Endothelial cell of umbilical vein (primary cell): ENCODE measurements at regions not wholly inside any gene's neighbourhood (a gene's known extent, or its start where the extent isn't known, plus 50 kb on each side); places are given as distances from the start of the nearest gene placed in this dataset.

Experiments used
- BruUV-seq: library from RNA; stranded (reverse); fragments of 400-500 nt; replicated peaks from 2 replicates; lab custom pipeline; 2021; lab: Mats Ljungman, UMichigan
- CTCF ChIA-PET: fragments of 300-600, 350-600 bp; sonication (Branson Sonifier 250); formaldehyde crosslinking; loops from one replicate; lab custom pipeline; 2021; ENCODE audit warnings: antibody characterized with exemption, inconsistent platforms; lab: Charles Lee
- POLR2A ChIA-PET: fragments of 300-600, 350-600 bp; sonication (Branson Sonifier 250); formaldehyde crosslinking; loops from one replicate; lab custom pipeline; 2021; ENCODE audit warnings: antibody characterized with exemption, inconsistent platforms; lab: Charles Lee
- DNase-seq: peaks from one replicate; pipeline ENCODE4 v3.0.0-alpha.2; 2011; ENCODE audit warnings: low read depth, low spot score
- FAIRE-seq: peaks from 2 replicates; lab custom pipeline; 2011; peaks lifted over from hg19 to GRCh38; lab: Jason Lieb, UNC
- H2AFZ ChIP-seq: 2 replicates; pipeline ENCODE4 v1.6.0; 2012; ENCODE audit warnings: low read depth, low read length, control low read depth, inconsistent platforms
- H3K27ac ChIP-seq: 2 replicates; pipeline ENCODE4 v1.5.1; 2011; ENCODE audit warnings: low read depth, mild to moderate bottlenecking, control low read depth, low read length, moderate library complexity; ENCODE audit not compliant: insufficient read depth
- H3K27me3 ChIP-seq, 2 experiments: 2 replicates each; pipeline versions ENCODE4 v1.6.0 to v1.6.1; 2011; ENCODE audit warnings: low read length in 2 of 2, mixed read lengths in 1 of 2; ENCODE audit not compliant: control insufficient read depth in 2 of 2, insufficient read depth in 2 of 2
- H3K36me3 ChIP-seq, 2 experiments: 2 replicates in 1 of 2; 3 replicates in 1 of 2; pipeline ENCODE4 v1.5.1; 2011; ENCODE audit warnings: low read length in 2 of 2, mild to moderate bottlenecking in 1 of 2, moderate library complexity in 1 of 2; ENCODE audit not compliant: control insufficient read depth in 2 of 2, insufficient read depth in 2 of 2; ENCODE audit errors: extremely low read depth in 1 of 2
- H3K4me1 ChIP-seq: 3 replicates; pipeline ENCODE4 v1.5.1; 2011; ENCODE audit warnings: mild to moderate bottlenecking, low read length; ENCODE audit not compliant: control insufficient read depth, insufficient read depth; ENCODE audit errors: extremely low read depth
- H3K4me2 ChIP-seq: 2 replicates; pipeline ENCODE4 v1.6.1; 2011; ENCODE audit warnings: low read length, control low read depth, mixed read lengths; ENCODE audit not compliant: insufficient read depth
- H3K4me3 ChIP-seq, 3 experiments: fragments of 200-600 bp in 1 of 3; sonication (generic), shearing (Covaris generic) in 1 of 3; replicated peaks in 1 of 3; 2 replicates each; pipeline ENCODE4 v1.5.1; 2011 to 2016; ENCODE audit warnings: control low read depth in 3 of 3, low read length in 3 of 3, mild to moderate bottlenecking in 2 of 3, inconsistent platforms in 1 of 3, low read depth in 1 of 3, moderate library complexity in 1 of 3; ENCODE audit not compliant: insufficient read depth in 1 of 3
- H3K79me2 ChIP-seq: 2 replicates; pipeline ENCODE4 v1.6.0; 2012; ENCODE audit warnings: low read length, inconsistent platforms; ENCODE audit not compliant: control insufficient read depth, insufficient read depth
- H3K9ac ChIP-seq: replicated peaks from 2 replicates; pipeline ENCODE3; 2011; ENCODE audit warnings: low read length, control low read depth; ENCODE audit not compliant: insufficient read depth; ENCODE audit errors: extremely low read depth
- H3K9me1 ChIP-seq: replicated peaks from 3 replicates; pipeline ENCODE4 v1.6.0; 2011; ENCODE audit warnings: mild to moderate bottlenecking, low read length; ENCODE audit not compliant: control insufficient read depth, insufficient read depth; ENCODE audit errors: extremely low read depth
- H3K9me3 ChIP-seq: replicated peaks from 2 replicates; pipeline ENCODE4 v1.5.1; 2012; ENCODE audit warnings: low read length, inconsistent platforms; ENCODE audit not compliant: control insufficient read depth, insufficient read depth
- H4K20me1 ChIP-seq: replicated peaks from 2 replicates; pipeline ENCODE3; 2011; ENCODE audit warnings: mild to moderate bottlenecking, low read length; ENCODE audit not compliant: control insufficient read depth, insufficient read depth; ENCODE audit errors: extremely low read depth
- CTCF ChIP-seq, 2 donors: IDR thresholded peaks; 1 replicate in 1 of 2; 2 replicates in 1 of 2; pipeline ENCODE4 v1.5.1; 2011; ENCODE audit warnings: low read length in 2 of 2, mild to moderate bottlenecking in 2 of 2, moderate library complexity in 2 of 2, control low read depth in 1 of 2, inconsistent platforms in 1 of 2, low read depth in 1 of 2; ENCODE audit not compliant: insufficient read depth in 1 of 2; ENCODE audit errors: extremely low read depth in 1 of 2
- EZH2 ChIP-seq: IDR thresholded peaks from 2 replicates; pipeline ENCODE4 v1.6.1; 2012; ENCODE audit warnings: borderline replicate concordance, low read depth, mild to moderate bottlenecking, moderate library complexity, low read length, inconsistent platforms; ENCODE audit not compliant: severe bottlenecking
- JUN ChIP-seq: IDR thresholded peaks from 2 replicates; pipeline ENCODE4 v1.6.1; 2011; ENCODE audit warnings: borderline replicate concordance, low read depth; ENCODE audit not compliant: insufficient read length, insufficient read depth
- MYC ChIP-seq: IDR thresholded peaks from one replicate; pipeline ENCODE4 v1.6.1; 2011; ENCODE audit warnings: mild to moderate bottlenecking, low read depth, low read length
- POLR2A ChIP-seq: IDR thresholded peaks from 2 replicates; pipeline ENCODE4 v1.6.1; 2012; ENCODE audit warnings: low read depth, mild to moderate bottlenecking, control low read depth, low read length
- POLR2AphosphoS5 ChIP-seq: IDR thresholded peaks from 2 replicates; pipeline ENCODE4 v1.6.1; 2012; ENCODE audit warnings: low read depth, mild to moderate bottlenecking, control low read depth, low read length, moderate library complexity; ENCODE audit not compliant: insufficient read depth
- dilution Hi-C: fragments of 300-500 bp; cut with MboI; formaldehyde crosslinking; loops from one replicate; pipeline ENCODE4 v1.15.0; 2019; ENCODE audit warnings: low sequenced_read_pairs; ENCODE audit not compliant: extremely low pct_ligation_motif_present
- intact Hi-C: fragments of 100-400 bp; cut with micrococcal nuclease; formaldehyde crosslinking; loops from one replicate; pipeline ENCODE4 v1.10.0; 2022
- TF ChIP-seq, protein P1 (sequence below): IDR thresholded peaks from 2 replicates; pipeline ENCODE4 v1.6.1; 2011; ENCODE audit not compliant: insufficient read depth, insufficient read length

DNA sequence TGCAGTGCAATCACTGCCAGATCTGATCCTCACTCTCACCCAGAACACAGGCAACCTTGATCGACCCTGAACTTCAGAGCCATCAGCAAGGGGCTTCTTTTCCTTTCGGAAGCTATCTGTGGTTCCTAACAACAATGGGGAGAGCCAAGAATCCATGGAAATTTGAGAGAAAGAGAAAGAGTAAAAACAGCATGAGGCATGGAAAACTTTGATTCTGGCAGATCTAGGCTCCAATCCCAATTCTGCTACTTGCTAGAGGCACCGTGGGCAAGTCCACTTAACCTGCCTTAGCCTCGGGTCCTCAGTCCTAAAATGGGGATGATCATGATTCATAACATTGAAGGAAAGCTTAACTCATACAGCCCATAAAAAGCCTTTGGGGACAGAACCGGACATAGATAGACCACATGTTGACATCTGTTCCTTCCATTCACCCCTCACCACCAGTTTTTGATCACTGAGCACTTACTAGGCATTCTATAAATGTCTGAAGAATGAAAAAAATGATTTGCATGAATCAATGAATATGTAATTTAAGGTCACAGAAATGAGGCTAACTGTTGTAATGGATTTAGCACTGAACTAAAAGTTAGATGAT is 605.7 kb upstream of the CFAP20DC start:
- no peak for FAIRE-seq
- no TSS peak for BruUV-seq
- intact Hi-C loops: no loop called here

More for the DNA sequence above, 605.7 kb upstream of the CFAP20DC start:
- Histone ChIP-seq H3K4me3 (no peak overlapping the region), H2AFZ (no peak overlapping the region), H3K4me2 (no peak overlapping the region), H3K9ac (no peak overlapping the region), H3K4me1 (no peaks in the 10 kb centered on the region), H3K9me3 (no peaks in the 10 kb centered on the region), H3K27me3 (no peaks in the 10 kb centered on the region), H3K27ac (no peak overlapping the region), H4K20me1 (no peaks in the 10 kb centered on the region), H3K79me2 (no peaks in the 10 kb centered on the region), H3K9me1 (no peaks in the 10 kb centered on the region), H3K36me3 (no peaks in the 10 kb centered on the region)
- TF ChIP-seq, protein P1, sequence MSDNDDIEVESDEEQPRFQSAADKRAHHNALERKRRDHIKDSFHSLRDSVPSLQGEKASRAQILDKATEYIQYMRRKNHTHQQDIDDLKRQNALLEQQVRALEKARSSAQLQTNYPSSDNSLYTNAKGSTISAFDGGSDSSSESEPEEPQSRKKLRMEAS: no peak
- no peak for TF ChIP-seq MYC
- no peak for TF ChIP-seq CTCF (IDR thresholded peaks at IDR 0.05; ENCODE audit: extremely low read depth in 1 of 2, insufficient read depth in 1 of 2, low read depth in 1 of 2, low read length in 2 of 2)
- TF ChIP-seq POLR2AphosphoS5: no peak
- TF ChIP-seq POLR2A: no peak
- TF ChIP-seq EZH2: no peak
- no peak for TF ChIP-seq JUN
- ChIA-PET CTCF (interaction anchor here (1.2 kb wide), 1 partner anchor 10 kb away, joined by 3 read pairs; no protein-coding TSS in a partner anchor), POLR2A (no interaction called here)
- dilution Hi-C loops: no loop called here
- DNase-seq: no peak
